Upper lobe of left lung (tissue), 4 donors: ENCODE measurements at regions not wholly inside any gene's neighbourhood (a gene's known extent, or its start where the extent isn't known, plus 50 kb on each side); places are given as distances from the start of the nearest gene placed in this dataset.

ENCODE experiments used
- CTCF ChIP-seq, 6 experiments: fragments of 450-650 bp in 4 of 6; fragments of 200-600 bp in 2 of 6; sonication (generic) in 2 of 6; IDR thresholded peaks; one replicate each; pipeline ENCODE4 v1.5.1; 2016 to 2019; ENCODE audit warnings: antibody characterized with exemption in 6 of 6
- POLR2A ChIP-seq, 4 donors: fragments of 450-650 bp; IDR thresholded peaks; one replicate each; pipeline ENCODE4 v1.5.1; 2016 to 2017; ENCODE audit warnings: antibody characterized with exemption in 4 of 4, mild to moderate bottlenecking in 2 of 4
- POLR2AphosphoS5 ChIP-seq, 2 donors: sonication (generic); formaldehyde crosslinking; IDR thresholded peaks; one replicate each; pipeline ENCODE4 v1.5.1; 2017; ENCODE audit warnings: antibody characterized with exemption in 2 of 2

GRCh38 chr4:66554826-66555225, 884.5 kb upstream of the EPHA5 start:
- TF ChIP-seq CTCF (IDR thresholded peaks at IDR 0.05) (no peak), POLR2A (IDR thresholded peaks at IDR 0.05) (no peak), POLR2AphosphoS5 (IDR thresholded peaks at IDR 0.05) (no peak)
